BE2C (cell line): ENCODE measurements at regions not wholly inside any gene's neighbourhood (a gene's known extent, or its start where the extent isn't known, plus 50 kb on each side); places are given as distances from the start of the nearest gene placed in this dataset.

Source experiments
- DNase-seq: peaks from one replicate; pipeline ENCODE4 v3.0.0-alpha.2; 2020
- H3K27me3 ChIP-seq: fragments of 250-450 bp; sonication (Bioruptor Pico); 2 replicates; pipeline ENCODE4 v1.5.1; 2020; ENCODE audit warnings: mild to moderate bottlenecking
- H3K36me3 ChIP-seq: fragments of 250-450 bp; sonication (Bioruptor Pico); 2 replicates; pipeline ENCODE4 v1.5.1; 2020; ENCODE audit warnings: mild to moderate bottlenecking
- H3K4me1 ChIP-seq: fragments of 250-450 bp; sonication (Bioruptor Pico); 2 replicates; pipeline ENCODE4 v1.5.1; 2020
- H3K4me3 ChIP-seq: 2 replicates; pipeline ENCODE4 v1.5.1; 2011; ENCODE audit warnings: low read depth, low read length
- H3K9me3 ChIP-seq: fragments of 250-450 bp; sonication (Bioruptor Pico); 2 replicates; pipeline ENCODE4 v1.5.1; 2020
- TF ChIP-seq, protein P1 (sequence below): IDR thresholded peaks from 2 replicates; pipeline ENCODE4 v1.5.1; 2012; ENCODE audit warnings: mild to moderate bottlenecking, low read depth, low read length

DNA sequence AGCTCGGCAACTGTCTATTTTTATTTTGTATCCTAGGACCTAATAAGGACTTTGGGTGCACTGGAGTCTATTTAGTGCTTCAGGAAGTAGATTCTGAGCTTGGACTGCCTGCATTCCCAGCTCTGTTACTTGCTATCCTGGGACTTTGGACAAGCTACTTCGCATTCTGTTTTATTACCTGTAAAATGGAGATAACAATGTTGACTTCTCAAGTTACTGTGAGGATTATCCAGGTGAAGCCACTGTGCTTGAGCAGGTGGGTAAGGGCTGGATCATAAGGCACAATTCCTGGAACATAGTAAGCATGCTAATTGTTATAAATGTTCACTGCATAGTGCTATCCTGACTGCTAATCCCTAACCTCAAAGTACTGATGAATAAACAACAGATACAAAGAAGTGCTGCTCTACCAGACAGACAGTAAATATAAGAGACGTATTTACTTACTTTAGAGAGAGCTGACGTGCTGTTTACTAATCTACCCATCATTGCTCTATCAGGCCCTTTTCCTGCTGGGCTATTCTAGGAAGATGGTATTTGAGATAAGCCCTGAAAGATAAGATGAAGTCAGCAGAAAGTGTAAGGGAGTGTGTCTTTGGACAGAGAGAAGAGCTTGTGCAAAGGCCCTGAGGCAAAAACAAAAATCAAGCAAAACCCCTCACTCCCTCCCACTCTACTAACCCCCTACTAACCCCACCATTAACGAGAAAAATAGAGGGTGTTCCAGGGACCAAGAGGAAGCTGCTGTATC is 50.8 kb upstream of the FLT1 start:
- DNase-seq, result no peak
- TF ChIP-seq, protein P1, sequence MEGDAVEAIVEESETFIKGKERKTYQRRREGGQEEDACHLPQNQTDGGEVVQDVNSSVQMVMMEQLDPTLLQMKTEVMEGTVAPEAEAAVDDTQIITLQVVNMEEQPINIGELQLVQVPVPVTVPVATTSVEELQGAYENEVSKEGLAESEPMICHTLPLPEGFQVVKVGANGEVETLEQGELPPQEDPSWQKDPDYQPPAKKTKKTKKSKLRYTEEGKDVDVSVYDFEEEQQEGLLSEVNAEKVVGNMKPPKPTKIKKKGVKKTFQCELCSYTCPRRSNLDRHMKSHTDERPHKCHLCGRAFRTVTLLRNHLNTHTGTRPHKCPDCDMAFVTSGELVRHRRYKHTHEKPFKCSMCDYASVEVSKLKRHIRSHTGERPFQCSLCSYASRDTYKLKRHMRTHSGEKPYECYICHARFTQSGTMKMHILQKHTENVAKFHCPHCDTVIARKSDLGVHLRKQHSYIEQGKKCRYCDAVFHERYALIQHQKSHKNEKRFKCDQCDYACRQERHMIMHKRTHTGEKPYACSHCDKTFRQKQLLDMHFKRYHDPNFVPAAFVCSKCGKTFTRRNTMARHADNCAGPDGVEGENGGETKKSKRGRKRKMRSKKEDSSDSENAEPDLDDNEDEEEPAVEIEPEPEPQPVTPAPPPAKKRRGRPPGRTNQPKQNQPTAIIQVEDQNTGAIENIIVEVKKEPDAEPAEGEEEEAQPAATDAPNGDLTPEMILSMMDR, result no peak
- no peaks in the 10 kb centered on the region for H3K4me1 ChIP-seq
- no peak overlapping the region for H3K4me3 ChIP-seq
- peaks cover 8% of the 10 kb centered on the region for H3K9me3 ChIP-seq
- no peaks in the 10 kb centered on the region for H3K36me3 ChIP-seq
- H3K27me3 ChIP-seq, result no peaks in the 10 kb centered on the region
